ENCODE measurements at regions not wholly inside any gene's neighbourhood (a gene's known extent, or its start where the extent isn't known, plus 50 kb on each side); places are given as distances from the start of the nearest gene placed in this dataset.
A peak's percentile ranks its signal among the peaks of the same experiment; 100 is the strongest.
"Not testable (repeated sequence)": the region's sequence is repeated elsewhere in the genome, so short reads cannot be mapped to it uniquely, and the experiment has no call there.

DNA sequence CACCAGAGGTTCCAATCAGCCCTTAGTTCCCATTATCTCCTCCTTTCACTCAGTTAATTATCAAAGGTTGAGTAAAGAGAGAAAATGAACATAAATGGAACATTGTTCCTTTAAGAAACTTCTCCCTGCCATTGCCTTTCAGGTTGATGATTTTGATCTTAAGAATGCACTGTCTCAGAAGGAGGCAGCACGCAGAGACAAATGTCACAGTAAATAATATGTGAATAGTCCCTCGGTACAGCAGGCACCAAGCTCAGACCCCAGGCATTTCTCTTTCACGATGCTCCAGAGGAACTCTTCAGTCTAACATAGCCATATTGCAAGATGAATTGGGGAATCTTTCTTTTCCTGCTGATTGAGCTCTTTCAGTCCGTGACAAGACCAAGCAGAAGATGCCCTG lies 435.3 kb upstream of the SPTLC3 start:
- 37 to 54% methylated on average over 4 of the region's 4 CpGs for WGBS, 2 donors
- H3K9me3 ChIP-seq (ENCODE audit: control insufficient read depth in 2 of 2, insufficient read depth in 1 of 2, low read depth in 1 of 2, low read length in 1 of 2), result no peaks in the 10 kb centered on the region
- no peaks in the 10 kb centered on the region for H3K27me3 ChIP-seq (ENCODE audit: control insufficient read depth in 1 of 2, insufficient read depth in 2 of 2, low read length in 2 of 2)
- no peaks in the 10 kb centered on the region for H3K36me3 ChIP-seq (ENCODE audit: control insufficient read depth in 2 of 2, insufficient read depth in 2 of 2, low read length in 1 of 2)
- no peak overlapping the region for H3K4me3 ChIP-seq (ENCODE audit: low read depth in 1 of 2, low read length in 2 of 2)
- H3K4me1 ChIP-seq (ENCODE audit: control insufficient read depth in 2 of 2, insufficient read depth in 2 of 2, low read length in 1 of 2), result no peaks in the 10 kb centered on the region
- no peak overlapping the region for H3K27ac ChIP-seq (ENCODE audit: low read depth in 2 of 2, low read length in 1 of 2)

DNA sequence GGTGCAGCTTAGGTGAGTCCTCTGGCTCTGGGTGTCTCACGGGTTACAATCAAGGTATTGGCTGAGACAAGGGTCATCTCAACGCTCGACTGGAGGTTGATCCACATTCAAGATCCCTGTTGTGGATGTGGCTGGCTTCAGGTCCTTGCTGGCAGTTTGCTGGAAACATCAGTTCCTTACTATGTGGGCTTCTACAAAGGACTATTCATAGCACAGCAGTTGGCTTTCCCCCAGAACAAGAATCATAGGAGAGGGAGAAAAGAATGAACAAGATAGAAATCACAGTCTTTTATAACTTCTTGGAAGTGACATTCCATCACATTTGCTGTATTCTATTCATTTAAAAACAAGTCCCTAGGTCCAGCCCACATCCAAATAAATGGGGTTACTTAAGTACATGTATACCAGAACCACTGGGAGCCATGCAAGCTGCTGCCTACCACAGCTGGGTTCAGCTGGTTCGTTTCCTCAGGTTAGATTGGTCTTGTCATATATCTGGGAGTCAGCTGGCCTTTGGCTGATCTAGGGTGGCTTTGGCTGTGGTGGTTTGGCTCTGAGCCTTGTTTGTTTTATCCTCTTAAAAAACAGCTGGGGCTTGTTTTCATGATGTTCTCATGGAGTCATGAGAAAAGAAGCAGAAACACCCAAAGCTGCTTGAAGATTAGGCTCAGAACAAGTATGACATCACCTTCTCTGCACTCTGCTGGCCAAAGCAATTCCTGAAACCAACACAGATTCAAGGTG lies 433.2 kb upstream of the SPTLC3 start:
- Histone ChIP-seq H3K36me3 (ENCODE audit: control insufficient read depth in 2 of 2, insufficient read depth in 2 of 2, low read length in 1 of 2) (no peaks in the 10 kb centered on the region), H3K4me3 (ENCODE audit: low read depth in 1 of 2, low read length in 2 of 2) (no peak overlapping the region), H3K4me1 (ENCODE audit: control insufficient read depth in 2 of 2, insufficient read depth in 2 of 2, low read length in 1 of 2) (no peaks in the 10 kb centered on the region), H3K27ac (ENCODE audit: low read depth in 2 of 2, low read length in 1 of 2) (peak overlapping the region; percentile 17 to 58), H3K27me3 (ENCODE audit: control insufficient read depth in 1 of 2, insufficient read depth in 2 of 2, low read length in 2 of 2) (no peaks in the 10 kb centered on the region), H3K9me3 (ENCODE audit: control insufficient read depth in 2 of 2, insufficient read depth in 1 of 2, low read depth in 1 of 2, low read length in 1 of 2) (no peaks in the 10 kb centered on the region)
- 57% methylated on average over 4 of the region's 4 CpGs for WGBS, 2 donors

DNA sequence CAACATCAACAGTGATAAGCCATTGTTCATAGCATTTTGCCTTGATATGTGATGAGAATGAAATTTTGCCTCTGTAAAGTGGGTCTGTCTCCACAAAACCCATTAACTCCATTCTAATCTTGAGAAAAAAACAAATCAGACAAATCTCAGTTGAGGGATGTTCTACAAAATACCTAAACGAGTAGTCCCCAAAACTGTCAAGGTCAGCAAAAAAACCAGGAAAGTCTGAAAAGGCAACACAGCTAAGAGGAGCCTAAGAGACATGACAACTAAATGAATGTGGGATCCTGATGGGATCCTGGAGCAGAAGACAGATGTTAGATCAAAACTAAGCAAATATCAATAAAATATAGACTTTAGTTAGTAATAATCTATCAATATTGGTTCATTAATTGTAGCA lies 431.6 kb upstream of the SPTLC3 start:
- Histone ChIP-seq H3K27ac (ENCODE audit: low read depth in 2 of 2, low read length in 1 of 2) (no peak overlapping the region), H3K36me3 (ENCODE audit: control insufficient read depth in 2 of 2, insufficient read depth in 2 of 2, low read length in 1 of 2) (no peaks in the 10 kb centered on the region), H3K4me1 (ENCODE audit: control insufficient read depth in 2 of 2, insufficient read depth in 2 of 2, low read length in 1 of 2) (no peaks in the 10 kb centered on the region), H3K9me3 (ENCODE audit: control insufficient read depth in 2 of 2, insufficient read depth in 1 of 2, low read depth in 1 of 2, low read length in 1 of 2) (no peaks in the 10 kb centered on the region), H3K27me3 (ENCODE audit: control insufficient read depth in 1 of 2, insufficient read depth in 2 of 2, low read length in 2 of 2) (no peaks in the 10 kb centered on the region), H3K4me3 (ENCODE audit: low read depth in 1 of 2, low read length in 2 of 2) (no peak overlapping the region)
- 62 to 68% methylated on average over 1 of the region's 1 CpG for whole genome bisulfite sequencing, 2 donors

DNA sequence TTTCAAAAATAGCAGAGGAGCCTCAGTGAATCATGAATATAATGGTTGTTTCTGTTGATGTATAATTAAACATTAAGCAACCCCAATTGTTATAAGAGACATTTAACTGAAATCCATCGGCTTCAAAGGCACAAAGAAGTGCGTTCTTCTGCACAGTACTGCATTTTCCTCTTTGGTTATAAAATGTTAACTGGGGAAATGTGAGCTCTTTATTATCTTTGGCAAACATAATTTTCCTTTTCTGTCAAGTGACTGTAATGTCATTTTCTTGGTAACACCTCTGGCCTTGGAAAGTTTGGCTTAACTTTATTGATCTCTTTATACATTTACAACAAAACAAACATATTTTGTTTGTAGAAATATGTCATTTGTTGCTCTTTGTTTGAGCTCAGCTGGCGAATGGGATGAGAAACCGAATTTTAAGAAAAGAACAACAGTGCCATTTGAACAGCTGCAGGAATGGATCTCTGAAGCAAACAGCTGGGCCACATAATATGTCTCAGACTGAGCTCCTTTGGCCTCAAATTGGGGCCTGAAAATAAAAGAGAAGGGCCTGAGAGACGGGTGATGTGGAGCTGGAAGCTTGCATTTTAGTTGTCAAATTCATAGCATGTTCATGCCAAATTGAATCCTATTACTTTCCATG lies 427.0 kb upstream of the SPTLC3 start:
- 28 to 31% methylated on average over 5 of the region's 5 CpGs for WGBS, 2 donors
- no peak overlapping the region for H3K4me3 ChIP-seq (ENCODE audit: low read depth in 1 of 2, low read length in 2 of 2)
- H3K9me3 ChIP-seq (ENCODE audit: control insufficient read depth in 2 of 2, insufficient read depth in 1 of 2, low read depth in 1 of 2, low read length in 1 of 2), result no peaks in the 10 kb centered on the region
- H3K27me3 ChIP-seq (ENCODE audit: control insufficient read depth in 1 of 2, insufficient read depth in 2 of 2, low read length in 2 of 2), result no peaks in the 10 kb centered on the region
- H3K36me3 ChIP-seq (ENCODE audit: control insufficient read depth in 2 of 2, insufficient read depth in 2 of 2, low read length in 1 of 2), result no peaks in the 10 kb centered on the region
- no peak overlapping the region for H3K27ac ChIP-seq (ENCODE audit: low read depth in 2 of 2, low read length in 1 of 2)
- no peaks in the 10 kb centered on the region for H3K4me1 ChIP-seq (ENCODE audit: control insufficient read depth in 2 of 2, insufficient read depth in 2 of 2, low read length in 1 of 2)

DNA sequence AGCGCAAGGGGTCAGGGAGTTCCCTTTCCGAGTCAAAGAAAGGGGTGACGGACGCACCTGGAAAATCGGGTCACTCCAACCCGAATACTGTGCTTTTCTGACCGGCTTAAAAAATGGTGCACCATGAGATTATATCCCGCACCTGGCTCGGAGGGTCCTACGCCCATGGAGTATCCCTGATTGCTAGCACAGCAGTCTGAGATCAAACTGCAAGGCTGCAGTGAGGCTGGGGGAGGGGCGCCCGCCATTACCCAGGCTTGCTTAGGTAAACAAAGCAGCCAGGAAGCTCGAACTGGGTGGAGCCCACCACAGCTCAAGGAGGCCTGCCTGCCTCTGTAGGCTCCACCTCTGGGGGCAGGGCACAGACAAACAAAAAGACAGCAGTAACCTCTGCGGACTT lies 426.1 kb upstream of the SPTLC3 start:
- 77 to 84% methylated on average over 12 to 13 of the region's 14 CpGs for WGBS, 2 donors
- not testable (repeated sequence) for H3K27me3 ChIP-seq (ENCODE audit: control insufficient read depth in 1 of 2, insufficient read depth in 2 of 2, low read length in 2 of 2); H3K36me3 ChIP-seq (ENCODE audit: control insufficient read depth in 2 of 2, insufficient read depth in 2 of 2, low read length in 1 of 2); H3K4me3 ChIP-seq (ENCODE audit: low read depth in 1 of 2, low read length in 2 of 2); H3K27ac ChIP-seq (ENCODE audit: low read depth in 2 of 2, low read length in 1 of 2); H3K9me3 ChIP-seq (ENCODE audit: control insufficient read depth in 2 of 2, insufficient read depth in 1 of 2, low read depth in 1 of 2, low read length in 1 of 2); H3K4me1 ChIP-seq (ENCODE audit: control insufficient read depth in 2 of 2, insufficient read depth in 2 of 2, low read length in 1 of 2)

DNA sequence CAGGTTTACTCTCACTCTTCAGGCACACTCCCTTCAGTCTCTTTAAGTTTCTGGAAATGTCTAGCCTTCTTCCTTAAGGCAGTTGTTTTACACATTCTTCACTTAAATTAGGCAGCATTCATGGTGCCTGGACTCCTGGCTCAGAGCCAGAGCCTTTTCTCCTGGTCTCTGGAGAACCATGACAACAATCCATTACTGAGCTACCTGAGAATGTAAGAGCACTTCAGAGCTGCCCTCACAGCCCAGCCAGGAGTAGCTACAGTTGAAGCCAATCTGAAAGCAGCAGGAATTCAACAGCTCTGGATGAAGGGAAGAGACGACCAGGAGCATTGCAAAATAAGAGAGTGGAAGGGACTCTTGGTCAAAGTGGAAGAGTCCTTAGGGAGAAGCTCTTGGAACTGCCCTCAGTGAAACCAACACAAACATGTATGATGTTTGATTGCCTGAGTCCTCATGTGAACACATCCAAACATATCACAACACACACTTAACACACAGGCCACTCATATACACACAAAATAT lies 416.8 kb upstream of the SPTLC3 start:
- no peaks in the 10 kb centered on the region for H3K27me3 ChIP-seq (ENCODE audit: control insufficient read depth in 1 of 2, insufficient read depth in 2 of 2, low read length in 2 of 2)
- no peaks in the 10 kb centered on the region for H3K36me3 ChIP-seq (ENCODE audit: control insufficient read depth in 2 of 2, insufficient read depth in 2 of 2, low read length in 1 of 2)
- 41 to 44% methylated on average over 1 of the region's 1 CpG for WGBS, 2 donors
- H3K9me3 ChIP-seq (ENCODE audit: control insufficient read depth in 2 of 2, insufficient read depth in 1 of 2, low read depth in 1 of 2, low read length in 1 of 2), result no peaks in the 10 kb centered on the region
- no peak overlapping the region for H3K27ac ChIP-seq (ENCODE audit: low read depth in 2 of 2, low read length in 1 of 2)
- no peaks in the 10 kb centered on the region for H3K4me1 ChIP-seq (ENCODE audit: control insufficient read depth in 2 of 2, insufficient read depth in 2 of 2, low read length in 1 of 2)
- no peak overlapping the region for H3K4me3 ChIP-seq (ENCODE audit: low read depth in 1 of 2, low read length in 2 of 2)

DNA sequence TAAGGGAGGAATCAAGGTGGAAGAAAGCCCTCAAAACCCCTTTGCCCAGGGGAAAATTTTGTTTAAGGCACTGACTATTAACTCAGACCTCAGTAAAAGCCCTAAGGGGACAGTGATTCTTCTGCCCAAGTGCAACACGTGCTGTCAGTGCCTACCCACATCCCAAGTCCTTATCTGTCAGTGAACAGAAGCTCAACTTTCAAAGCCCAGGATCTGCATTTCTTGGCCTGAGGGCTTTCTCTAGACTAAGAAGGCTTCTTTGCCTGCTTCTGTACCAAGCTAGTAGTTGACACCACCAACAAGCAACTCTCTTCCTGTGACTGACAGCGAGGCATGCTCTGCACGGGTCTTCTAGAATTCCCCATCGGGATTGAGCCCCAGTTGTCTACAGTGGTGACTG lies 416.0 kb upstream of the SPTLC3 start:
- Histone ChIP-seq H3K9me3 (ENCODE audit: control insufficient read depth in 2 of 2, insufficient read depth in 1 of 2, low read depth in 1 of 2, low read length in 1 of 2) (no peaks in the 10 kb centered on the region), H3K27me3 (ENCODE audit: control insufficient read depth in 1 of 2, insufficient read depth in 2 of 2, low read length in 2 of 2) (no peaks in the 10 kb centered on the region)
- 72 to 81% methylated on average over 4 of the region's 4 CpGs for WGBS, 2 donors

DNA sequence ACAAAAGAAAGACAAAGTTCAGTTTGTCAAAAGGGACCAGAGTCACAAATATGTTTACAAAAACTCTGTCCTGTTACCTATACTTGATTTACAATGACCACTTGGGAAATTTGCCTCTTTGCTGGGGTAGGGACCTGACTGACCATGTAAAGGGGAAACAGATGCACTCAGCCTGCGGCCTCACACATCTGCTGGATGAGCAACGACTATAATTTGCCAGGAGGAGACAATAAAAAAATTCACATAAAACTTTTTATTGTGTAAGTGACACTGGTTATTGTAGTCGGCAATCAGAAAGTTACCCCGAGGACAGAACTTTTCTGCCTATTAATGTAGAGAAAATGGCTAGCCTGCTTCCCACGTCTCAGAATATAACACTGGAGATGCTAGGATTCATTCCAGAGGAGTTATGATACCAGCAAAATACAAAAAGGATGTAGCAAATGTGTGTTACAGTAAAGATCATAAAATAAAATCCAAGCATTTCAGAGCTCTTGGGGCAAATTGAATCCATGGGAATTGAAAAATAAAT lies 415.4 kb upstream of the SPTLC3 start:
- H3K9me3 ChIP-seq (ENCODE audit: control insufficient read depth in 2 of 2, insufficient read depth in 1 of 2, low read depth in 1 of 2, low read length in 1 of 2), result no peaks in the 10 kb centered on the region
- H3K4me3 ChIP-seq (ENCODE audit: low read depth in 1 of 2, low read length in 2 of 2), result no peak overlapping the region
- H3K27me3 ChIP-seq (ENCODE audit: control insufficient read depth in 1 of 2, insufficient read depth in 2 of 2, low read length in 2 of 2), result no peaks in the 10 kb centered on the region
- H3K27ac ChIP-seq (ENCODE audit: low read depth in 2 of 2, low read length in 1 of 2), result no peak overlapping the region
- H3K4me1 ChIP-seq (ENCODE audit: control insufficient read depth in 2 of 2, insufficient read depth in 2 of 2, low read length in 1 of 2), result no peaks in the 10 kb centered on the region
- H3K36me3 ChIP-seq (ENCODE audit: control insufficient read depth in 2 of 2, insufficient read depth in 2 of 2, low read length in 1 of 2), result no peaks in the 10 kb centered on the region
- WGBS, 2 donors, result 77 to 78% methylated on average over 5 of the region's 5 CpGs

More for the DNA sequence above, 416.0 kb upstream of the SPTLC3 start:
- Histone ChIP-seq H3K27ac (ENCODE audit: low read depth in 2 of 2, low read length in 1 of 2) (no peak overlapping the region), H3K36me3 (ENCODE audit: control insufficient read depth in 2 of 2, insufficient read depth in 2 of 2, low read length in 1 of 2) (no peaks in the 10 kb centered on the region), H3K4me3 (ENCODE audit: low read depth in 1 of 2, low read length in 2 of 2) (no peak overlapping the region), H3K4me1 (ENCODE audit: control insufficient read depth in 2 of 2, insufficient read depth in 2 of 2, low read length in 1 of 2) (no peaks in the 10 kb centered on the region)

DNA sequence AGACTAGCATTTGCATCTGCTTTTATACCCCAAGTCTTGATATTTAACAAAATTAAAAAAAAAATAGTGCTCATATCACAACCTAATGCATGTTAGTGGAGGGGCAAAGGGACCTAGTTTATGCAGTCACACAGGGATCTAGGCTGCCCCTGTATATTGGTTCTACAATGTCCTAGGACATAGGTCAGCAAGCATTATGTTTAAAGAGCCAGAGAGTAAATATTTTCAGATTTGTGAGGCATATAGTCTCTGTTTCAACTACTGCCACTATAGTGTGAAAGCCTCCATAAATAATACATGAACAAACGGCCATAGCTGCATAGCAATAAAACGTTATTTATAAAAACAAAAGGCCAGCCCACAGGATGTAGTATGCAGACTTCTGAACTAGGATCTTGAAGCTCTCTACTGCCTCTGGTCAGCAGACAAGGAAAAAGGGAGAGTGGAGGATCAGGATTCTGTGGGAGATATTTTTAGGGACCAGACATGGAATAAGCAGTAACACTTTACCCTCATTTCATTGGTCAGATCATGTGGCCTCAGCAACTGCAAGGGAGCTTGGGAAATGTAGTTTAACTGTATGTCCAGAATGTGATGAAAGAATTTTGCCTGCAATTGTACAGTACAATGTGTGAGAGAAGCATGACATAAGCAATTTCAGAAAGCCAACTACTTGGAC lies 414.2 kb upstream of the SPTLC3 start:
- no peaks in the 10 kb centered on the region for H3K9me3 ChIP-seq (ENCODE audit: control insufficient read depth in 2 of 2, insufficient read depth in 1 of 2, low read depth in 1 of 2, low read length in 1 of 2)
- H3K4me3 ChIP-seq (ENCODE audit: low read depth in 1 of 2, low read length in 2 of 2), result no peak overlapping the region
- H3K4me1 ChIP-seq (ENCODE audit: control insufficient read depth in 2 of 2, insufficient read depth in 2 of 2, low read length in 1 of 2), result no peaks in the 10 kb centered on the region
- WGBS, 2 donors, result 22 to 28% methylated on average over 2 of the region's 2 CpGs
- no peaks in the 10 kb centered on the region for H3K27me3 ChIP-seq (ENCODE audit: control insufficient read depth in 1 of 2, insufficient read depth in 2 of 2, low read length in 2 of 2)
- no peak overlapping the region for H3K27ac ChIP-seq (ENCODE audit: low read depth in 2 of 2, low read length in 1 of 2)
- H3K36me3 ChIP-seq (ENCODE audit: control insufficient read depth in 2 of 2, insufficient read depth in 2 of 2, low read length in 1 of 2), result no peaks in the 10 kb centered on the region

Measured in esophagus (tissue), 2 donors.